HG02840 (cell line): ENCODE measurements at regions not wholly inside any gene's neighbourhood (a gene's known extent, or its start where the extent isn't known, plus 50 kb on each side); places are given as distances from the start of the nearest gene placed in this dataset.

Experiments
- ATAC-seq: cut with Tn5 transposase; IDR thresholded peaks from one replicate; pipeline ENCODE4 v1.9.1; 2021; ENCODE audit warnings: mild to moderate bottlenecking, moderate library complexity, moderate number of reproducible peaks; ENCODE audit not compliant: unreplicated experiment, low FRiP score

- no peak for ATAC-seq
Measured at GRCh38 chr5:108650997-108651396, 96.7 kb upstream of the FER start.

GRCh38 chr5:108649646-108650045 lies 98.1 kb upstream of the FER start:
- no peak for ATAC-seq

GRCh38 chr5:108649106-108649505 lies 98.6 kb upstream of the FER start:
- no peak for ATAC-seq

- peak; percentile 96 for ATAC-seq
Measured at GRCh38 chr5:108642170-108642906, 105.4 kb upstream of the FER start.

GRCh38 chr5:108641596-108641995 lies 106.1 kb upstream of the FER start:
- ATAC-seq, result no peak

- ATAC-seq, result no peak
Measured at GRCh38 chr5:108639366-108639765, 108.3 kb upstream of the FER start.

GRCh38 chr5:108638021-108638420 lies 109.7 kb upstream of the FER start:
- ATAC-seq, result no peak

- no peak for ATAC-seq
Measured at GRCh38 chr5:108637134-108637533, 110.6 kb upstream of the FER start.

GRCh38 chr5:108636135-108636853 lies 111.4 kb upstream of the FER start:
- no peak for ATAC-seq

- peak; percentile 59 for ATAC-seq
Measured at GRCh38 chr5:108634617-108635288, 112.9 kb upstream of the FER start.

- no peak for ATAC-seq
Measured at GRCh38 chr5:108634010-108634616, 113.6 kb upstream of the FER start.

GRCh38 chr5:108629779-108630528 lies 117.7 kb upstream of the FER start:
- ATAC-seq, result no peak

- ATAC-seq, result no peak
Measured at GRCh38 chr5:108625654-108626053, 122.0 kb upstream of the FER start.

- ATAC-seq, result no peak
Measured at GRCh38 chr5:108623826-108624225, 123.9 kb upstream of the FER start.

- no peak for ATAC-seq
Measured at GRCh38 chr5:108620516-108620915, 127.2 kb upstream of the FER start.

GRCh38 chr5:108619815-108620214 lies 127.9 kb upstream of the FER start:
- ATAC-seq, result no peak

GRCh38 chr5:108617467-108618435 lies 129.9 kb upstream of the FER start:
- ATAC-seq, result no peak

- no peak for ATAC-seq
Measured at GRCh38 chr5:108615216-108615615, 132.5 kb upstream of the FER start.

- ATAC-seq, result no peak
Measured at GRCh38 chr5:108607421-108607820, 140.3 kb upstream of the FER start.
